HCT116 (cell line): ENCODE measurements at regions not wholly inside any gene's neighbourhood (a gene's known extent, or its start where the extent isn't known, plus 50 kb on each side); places are given as distances from the start of the nearest gene placed in this dataset.

ENCODE experiments used
- ATAC-seq: fragments of 200-7000 bp; cut with Tn5 transposase; 2 replicates; pipeline ENCODE4 v1.9.1; 2020; ENCODE audit warnings: mild to moderate bottlenecking, moderate library complexity
- BruUV-seq: library from RNA; stranded (reverse); fragments of 400-500 nt; replicated peaks from 2 replicates; lab custom pipeline; 2021; lab: Mats Ljungman, UMichigan
- CTCF ChIA-PET: fragments of 300-600 bp; sonication (Branson Sonifier 250); formaldehyde crosslinking; loops from one replicate; lab custom pipeline; 2021; ENCODE audit warnings: antibody characterized with exemption; lab: Charles Lee
- POLR2A ChIA-PET: fragments of 300-600, 350-600 bp; sonication (Branson Sonifier 250); formaldehyde crosslinking; loops from one replicate; lab custom pipeline; 2021; ENCODE audit warnings: antibody characterized with exemption; lab: Charles Lee
- RAD21 ChIA-PET, 2 experiments: fragments of 300-600 bp; sonication (Branson Sonifier 250); formaldehyde crosslinking; loops; one replicate each; lab custom pipeline; 2023; ENCODE audit warnings: low total read pairs in 2 of 2; ENCODE audit not compliant: uncharacterized antibody in 2 of 2, unreplicated experiment in 2 of 2, low non-redundant PET in 1 of 2; lab: Charles Lee
- DNase-seq: peaks from one replicate; pipeline ENCODE4 v3.0.0-alpha.2; 2010; ENCODE audit warnings: low read depth, low spot score
- H2AFZ ChIP-seq: fragments of 200-600 bp; shearing (Covaris generic), sonication (generic); 2 replicates; pipeline ENCODE4 v1.6.1; 2017; ENCODE audit warnings: low read depth, mixed run types, mixed read lengths, antibody characterized with exemption, low read length; ENCODE audit not compliant: poor library complexity, severe bottlenecking
- H3K27ac ChIP-seq: 2 replicates; pipeline ENCODE4 v1.5.1; 2012; ENCODE audit warnings: low read depth, low read length
- H3K27me3 ChIP-seq: fragments of 200-600 bp; sonication (generic); 2 replicates; pipeline ENCODE4 v1.6.1; 2016; ENCODE audit warnings: mixed run types, low read length, mixed read lengths; ENCODE audit not compliant: insufficient read depth
- H3K36me3 ChIP-seq, 2 experiments: fragments of 200-500 bp in 1 of 2; fragments of 200-600 bp in 1 of 2; sonication (Bioruptor generic) in 1 of 2; sonication (generic) in 1 of 2; 2 replicates each; pipeline versions ENCODE4 v1.5.1 to v1.6.1; 2014 to 2016; ENCODE audit warnings: low read length in 2 of 2, inconsistent platforms in 1 of 2, mixed read lengths in 1 of 2, mixed run types in 1 of 2; ENCODE audit not compliant: insufficient read depth in 2 of 2, control insufficient read depth in 1 of 2
- H3K4me1 ChIP-seq, 2 experiments: fragments of 200-600 bp in 1 of 2; sonication (generic) in 1 of 2; 2 replicates each; pipeline versions ENCODE4 v1.5.1 to v1.6.1; 2012 to 2017; ENCODE audit warnings: low read length in 2 of 2, inconsistent platforms in 1 of 2, mild to moderate bottlenecking in 1 of 2, mixed read lengths in 1 of 2, mixed run types in 1 of 2, moderate library complexity in 1 of 2; ENCODE audit not compliant: insufficient read depth in 2 of 2, control insufficient read depth in 1 of 2
- H3K4me2 ChIP-seq: fragments of 200-600 bp; sonication (generic); 2 replicates; pipeline ENCODE4 v1.6.1; 2017; ENCODE audit warnings: mixed run types, low read length, mixed read lengths
- H3K4me3 ChIP-seq, 2 experiments: fragments of 200-600 bp in 1 of 2; sonication (generic) in 1 of 2; replicated peaks in 1 of 2; 2 replicates each; pipeline ENCODE4 v1.5.1; 2011 to 2016; ENCODE audit warnings: low read length in 2 of 2, control low read depth in 1 of 2, low read depth in 1 of 2, mild to moderate bottlenecking in 1 of 2, mixed read lengths in 1 of 2, mixed run types in 1 of 2
- H3K79me2 ChIP-seq: fragments of 200-600 bp; sonication (generic); 2 replicates; pipeline ENCODE4 v1.6.1; 2017; ENCODE audit warnings: mild to moderate bottlenecking, mixed run types, low read length, moderate library complexity, mixed read lengths; ENCODE audit not compliant: insufficient read depth
- H3K9ac ChIP-seq: fragments of 200-600 bp; sonication (generic); 2 replicates; pipeline ENCODE4 v1.6.1; 2016; ENCODE audit warnings: low read length, mixed read lengths
- H3K9me2 ChIP-seq: fragments of 200-600 bp; sonication (generic), shearing (Covaris generic); 2 replicates; pipeline ENCODE4 v1.6.1; 2017; ENCODE audit warnings: mixed run types, mild to moderate bottlenecking, moderate library complexity; ENCODE audit not compliant: insufficient read depth
- H3K9me3 ChIP-seq, 2 experiments: fragments of 200-500 bp in 1 of 2; fragments of 200-600 bp in 1 of 2; sonication (Bioruptor generic) in 1 of 2; sonication (generic) in 1 of 2; 2 replicates each; pipeline ENCODE4 v1.6.1; 2014 to 2017; ENCODE audit warnings: low read length in 2 of 2, mixed read lengths in 2 of 2, inconsistent platforms in 1 of 2, low read depth in 1 of 2, mild to moderate bottlenecking in 1 of 2, mixed run types in 1 of 2, moderate library complexity in 1 of 2; ENCODE audit not compliant: control insufficient read depth in 1 of 2, insufficient read depth in 1 of 2
- H4K20me1 ChIP-seq: fragments of 200-600 bp; sonication (generic), shearing (Covaris generic); 2 replicates; pipeline ENCODE4 v1.6.1; 2017; ENCODE audit warnings: mixed run types, mild to moderate bottlenecking, moderate library complexity; ENCODE audit not compliant: insufficient read depth
- CBX3 ChIP-seq: IDR thresholded peaks from 2 replicates; pipeline ENCODE4 v1.6.1; 2012; ENCODE audit warnings: low read depth
- CEBPB ChIP-seq: IDR thresholded peaks from 2 replicates; pipeline ENCODE4 v1.6.1; 2012; ENCODE audit warnings: low read depth
- EGR1 ChIP-seq: IDR thresholded peaks from 2 replicates; pipeline ENCODE4 v1.6.1; 2012; ENCODE audit warnings: low read depth
- EZH2 ChIP-seq: fragments of 200-600 bp; sonication (generic); IDR thresholded peaks from 2 replicates; pipeline ENCODE4 v1.6.1; 2017; ENCODE audit warnings: antibody characterized with exemption, mixed run types
- EZH2phosphoT487 ChIP-seq: fragments of 200-600 bp; IDR thresholded peaks from 2 replicates; pipeline ENCODE4 v1.6.1; 2018; ENCODE audit warnings: antibody characterized with exemption, borderline replicate concordance
- FOSL1 ChIP-seq: IDR thresholded peaks from 2 replicates; pipeline ENCODE4 v1.6.1; 2012; ENCODE audit warnings: low read depth
- JUND ChIP-seq: IDR thresholded peaks from 2 replicates; pipeline ENCODE4 v1.6.1; 2012
- POLR2A ChIP-seq: IDR thresholded peaks from 2 replicates; pipeline ENCODE4 v1.7.0; 2011; ENCODE audit warnings: borderline replicate concordance; ENCODE audit not compliant: insufficient read depth, insufficient read length; ENCODE audit errors: extremely low read depth
- POLR2AphosphoS5 ChIP-seq: IDR thresholded peaks from 2 replicates; pipeline ENCODE4 v1.6.1; 2011; ENCODE audit warnings: mild to moderate bottlenecking, low read depth, low read length, moderate library complexity
- SP1 ChIP-seq: IDR thresholded peaks from 2 replicates; pipeline ENCODE4 v1.6.1; 2012; ENCODE audit warnings: low read depth
- TCF7L2 ChIP-seq: IDR thresholded peaks from 2 replicates; pipeline ENCODE4 v1.7.0; 2011; ENCODE audit warnings: borderline replicate concordance, inconsistent platforms; ENCODE audit not compliant: insufficient read depth, insufficient read length; ENCODE audit errors: extremely low read depth
- ZNF274 ChIP-seq: fragments of 200-500 bp; sonication (Bioruptor generic); IDR thresholded peaks from 2 replicates; pipeline ENCODE4 v1.6.1; 2014; ENCODE audit warnings: mild to moderate bottlenecking, low read depth, low read length, inconsistent platforms
- intact Hi-C: fragments of 100-400 bp; cut with micrococcal nuclease; formaldehyde crosslinking; loops from 2 replicates; pipeline ENCODE4 v1.10.0; 2022
- TF ChIP-seq, protein P1 (sequence below): IDR thresholded peaks from 2 replicates; pipeline ENCODE4 v1.6.1; 2012
- TF ChIP-seq, protein P2 (sequence below): IDR thresholded peaks from 2 replicates; pipeline ENCODE4 v1.6.1; 2011; ENCODE audit warnings: mild to moderate bottlenecking, low read length, moderate library complexity; ENCODE audit not compliant: insufficient replicate concordance; ENCODE audit errors: extremely low read depth
- TF ChIP-seq, protein P3 (sequence below): IDR thresholded peaks from 2 replicates; pipeline ENCODE4 v1.6.1; 2012; ENCODE audit warnings: low read depth
- TF ChIP-seq, protein P4 (sequence below): IDR thresholded peaks from 2 replicates; pipeline ENCODE4 v1.6.1; 2012

DNA sequence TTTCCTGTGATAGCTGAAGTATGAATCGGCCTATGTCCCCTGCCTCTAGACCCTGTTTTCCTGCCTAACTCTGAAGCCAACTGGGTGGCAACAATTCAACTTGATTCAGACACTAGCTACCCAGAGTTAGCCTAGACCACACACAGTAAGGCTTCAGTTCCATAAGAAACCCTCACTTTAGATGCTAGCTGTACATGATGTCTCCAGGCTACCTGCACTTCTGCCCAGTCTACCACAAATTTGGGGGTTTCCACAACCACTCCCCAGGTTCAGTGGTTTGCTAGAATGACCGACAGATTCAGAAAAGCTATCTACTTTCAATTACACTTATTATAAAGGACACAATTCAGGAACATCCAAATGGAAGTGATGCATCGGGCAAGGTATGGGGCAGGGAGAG lies 119.4 kb upstream of the VLDLR start:
- CTCF ChIA-PET, result no interaction called here
- H3K9ac ChIP-seq, result no peak overlapping the region

DNA sequence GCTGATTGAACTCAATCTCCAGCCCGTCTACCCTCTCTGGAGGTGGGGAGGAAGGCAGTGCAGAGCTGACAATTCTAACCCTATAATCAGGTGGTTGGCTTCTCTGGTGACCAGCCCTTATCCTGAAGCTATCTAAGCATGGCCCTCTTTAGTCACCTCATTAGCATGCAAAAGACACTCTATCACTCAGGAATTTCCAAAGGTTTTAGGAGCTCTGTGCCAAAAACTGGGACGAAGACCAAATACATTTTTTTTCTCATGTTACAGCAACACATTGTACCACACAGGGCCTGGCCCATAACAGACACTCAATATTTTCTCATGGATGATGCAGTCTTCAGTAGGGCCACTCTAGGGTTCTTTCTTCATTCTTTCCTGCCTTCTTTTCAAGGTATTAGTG lies 118.8 kb upstream of the VLDLR start:
- ChIA-PET CTCF (no interaction called here), RAD21 (no interaction called here), POLR2A (no interaction called here)
- peaks cover 34% of the 10 kb centered on the region for H3K27me3 ChIP-seq
- no peaks in the 10 kb centered on the region for H3K79me2 ChIP-seq
- H3K9me2 ChIP-seq, result no peaks in the 10 kb centered on the region
- H2AFZ ChIP-seq, result no peak overlapping the region
- no peak overlapping the region for H3K4me3 ChIP-seq
- H4K20me1 ChIP-seq, result no peaks in the 10 kb centered on the region
- intact Hi-C loops, result no loop called here
- no peak overlapping the region for H3K4me2 ChIP-seq
- H3K9me3 ChIP-seq, result no peaks in the 10 kb centered on the region
- DNase-seq (no peak), ATAC-seq (no peak)
- H3K9ac ChIP-seq, result no peak overlapping the region
- BruUV-seq, result no TSS peak
- H3K4me1 ChIP-seq, result no peaks in the 10 kb centered on the region
- H3K36me3 ChIP-seq, result no peaks in the 10 kb centered on the region
- H3K27ac ChIP-seq, result no peak overlapping the region
- TF ChIP-seq, protein P1, sequence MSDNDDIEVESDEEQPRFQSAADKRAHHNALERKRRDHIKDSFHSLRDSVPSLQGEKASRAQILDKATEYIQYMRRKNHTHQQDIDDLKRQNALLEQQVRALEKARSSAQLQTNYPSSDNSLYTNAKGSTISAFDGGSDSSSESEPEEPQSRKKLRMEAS, result no peak
- TF ChIP-seq EZH2 (no peak), POLR2A (no peak), JUND (no peak), ZNF274 (no peak), CEBPB (no peak), TCF7L2 (no peak), EZH2phosphoT487 (no peak), CBX3 (no peak), SP1 (no peak), POLR2AphosphoS5 (no peak), FOSL1 (no peak), EGR1 (no peak)
- TF ChIP-seq, protein P2, sequence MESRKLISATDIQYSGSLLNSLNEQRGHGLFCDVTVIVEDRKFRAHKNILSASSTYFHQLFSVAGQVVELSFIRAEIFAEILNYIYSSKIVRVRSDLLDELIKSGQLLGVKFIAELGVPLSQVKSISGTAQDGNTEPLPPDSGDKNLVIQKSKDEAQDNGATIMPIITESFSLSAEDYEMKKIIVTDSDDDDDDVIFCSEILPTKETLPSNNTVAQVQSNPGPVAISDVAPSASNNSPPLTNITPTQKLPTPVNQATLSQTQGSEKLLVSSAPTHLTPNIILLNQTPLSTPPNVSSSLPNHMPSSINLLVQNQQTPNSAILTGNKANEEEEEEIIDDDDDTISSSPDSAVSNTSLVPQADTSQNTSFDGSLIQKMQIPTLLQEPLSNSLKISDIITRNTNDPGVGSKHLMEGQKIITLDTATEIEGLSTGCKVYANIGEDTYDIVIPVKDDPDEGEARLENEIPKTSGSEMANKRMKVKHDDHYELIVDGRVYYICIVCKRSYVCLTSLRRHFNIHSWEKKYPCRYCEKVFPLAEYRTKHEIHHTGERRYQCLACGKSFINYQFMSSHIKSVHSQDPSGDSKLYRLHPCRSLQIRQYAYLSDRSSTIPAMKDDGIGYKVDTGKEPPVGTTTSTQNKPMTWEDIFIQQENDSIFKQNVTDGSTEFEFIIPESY, result no peak
- TF ChIP-seq, protein P3, sequence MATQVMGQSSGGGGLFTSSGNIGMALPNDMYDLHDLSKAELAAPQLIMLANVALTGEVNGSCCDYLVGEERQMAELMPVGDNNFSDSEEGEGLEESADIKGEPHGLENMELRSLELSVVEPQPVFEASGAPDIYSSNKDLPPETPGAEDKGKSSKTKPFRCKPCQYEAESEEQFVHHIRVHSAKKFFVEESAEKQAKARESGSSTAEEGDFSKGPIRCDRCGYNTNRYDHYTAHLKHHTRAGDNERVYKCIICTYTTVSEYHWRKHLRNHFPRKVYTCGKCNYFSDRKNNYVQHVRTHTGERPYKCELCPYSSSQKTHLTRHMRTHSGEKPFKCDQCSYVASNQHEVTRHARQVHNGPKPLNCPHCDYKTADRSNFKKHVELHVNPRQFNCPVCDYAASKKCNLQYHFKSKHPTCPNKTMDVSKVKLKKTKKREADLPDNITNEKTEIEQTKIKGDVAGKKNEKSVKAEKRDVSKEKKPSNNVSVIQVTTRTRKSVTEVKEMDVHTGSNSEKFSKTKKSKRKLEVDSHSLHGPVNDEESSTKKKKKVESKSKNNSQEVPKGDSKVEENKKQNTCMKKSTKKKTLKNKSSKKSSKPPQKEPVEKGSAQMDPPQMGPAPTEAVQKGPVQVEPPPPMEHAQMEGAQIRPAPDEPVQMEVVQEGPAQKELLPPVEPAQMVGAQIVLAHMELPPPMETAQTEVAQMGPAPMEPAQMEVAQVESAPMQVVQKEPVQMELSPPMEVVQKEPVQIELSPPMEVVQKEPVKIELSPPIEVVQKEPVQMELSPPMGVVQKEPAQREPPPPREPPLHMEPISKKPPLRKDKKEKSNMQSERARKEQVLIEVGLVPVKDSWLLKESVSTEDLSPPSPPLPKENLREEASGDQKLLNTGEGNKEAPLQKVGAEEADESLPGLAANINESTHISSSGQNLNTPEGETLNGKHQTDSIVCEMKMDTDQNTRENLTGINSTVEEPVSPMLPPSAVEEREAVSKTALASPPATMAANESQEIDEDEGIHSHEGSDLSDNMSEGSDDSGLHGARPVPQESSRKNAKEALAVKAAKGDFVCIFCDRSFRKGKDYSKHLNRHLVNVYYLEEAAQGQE, result no peak
- TF ChIP-seq, protein P4, sequence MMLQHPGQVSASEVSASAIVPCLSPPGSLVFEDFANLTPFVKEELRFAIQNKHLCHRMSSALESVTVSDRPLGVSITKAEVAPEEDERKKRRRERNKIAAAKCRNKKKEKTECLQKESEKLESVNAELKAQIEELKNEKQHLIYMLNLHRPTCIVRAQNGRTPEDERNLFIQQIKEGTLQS, result no peak

More for the DNA sequence above, 119.4 kb upstream of the VLDLR start:
- Histone ChIP-seq H3K27me3 (peaks cover 34% of the 10 kb centered on the region), H3K79me2 (no peaks in the 10 kb centered on the region), H3K4me1 (no peaks in the 10 kb centered on the region), H3K27ac (no peak overlapping the region), H2AFZ (no peak overlapping the region), H3K4me2 (no peak overlapping the region), H3K9me2 (no peaks in the 10 kb centered on the region), H3K4me3 (no peak overlapping the region), H3K36me3 (no peaks in the 10 kb centered on the region), H4K20me1 (no peaks in the 10 kb centered on the region), H3K9me3 (no peaks in the 10 kb centered on the region)
- intact Hi-C loops, result no loop called here
- POLR2A ChIA-PET, result no interaction called here
- RAD21 ChIA-PET, result no interaction called here
- no peak for DNase-seq
- ATAC-seq, result no peak
- no peak for TF ChIP-seq TCF7L2
- BruUV-seq, result no TSS peak
